DOHH2 (cell line): ENCODE measurements at regions not wholly inside any gene's neighbourhood (a gene's known extent, or its start where the extent isn't known, plus 50 kb on each side); places are given as distances from the start of the nearest gene placed in this dataset.

Source experiments
- H3F3A ChIP-seq: fragments of 200-600 bp; sonication (generic), shearing (Covaris generic); 2 replicates; pipeline ENCODE4 v1.6.0; 2016; ENCODE audit warnings: antibody characterized with exemption, mild to moderate bottlenecking; ENCODE audit not compliant: control insufficient read depth, insufficient read depth
- H3K27ac ChIP-seq: fragments of 200-600 bp; sonication (generic); 2 replicates; pipeline ENCODE4 v1.5.1; 2014; ENCODE audit warnings: low read depth, mild to moderate bottlenecking, low read length, moderate library complexity
- H3K27me3 ChIP-seq: fragments of 200-600 bp; sonication (generic); 2 replicates; pipeline ENCODE4 v1.6.1; 2014; ENCODE audit warnings: mild to moderate bottlenecking, low read length, mixed read lengths; ENCODE audit not compliant: control insufficient read depth
- H3K36me3 ChIP-seq: fragments of 200-600 bp; sonication (generic); 2 replicates; pipeline ENCODE4 v1.6.1; 2014; ENCODE audit warnings: mild to moderate bottlenecking, low read length, moderate library complexity, mixed read lengths; ENCODE audit not compliant: control insufficient read depth
- H3K4me1 ChIP-seq: fragments of 200-600 bp; sonication (generic); 2 replicates; pipeline ENCODE4 v1.6.1; 2014; ENCODE audit warnings: mild to moderate bottlenecking, low read length, mixed read lengths; ENCODE audit not compliant: control insufficient read depth
- H3K4me2 ChIP-seq: fragments of 200-600 bp; sonication (generic); 2 replicates; pipeline ENCODE4 v1.6.0; 2014; ENCODE audit warnings: mild to moderate bottlenecking, low read length, moderate library complexity
- H3K4me3 ChIP-seq: fragments of 200-600 bp; sonication (generic); 2 replicates; pipeline ENCODE4 v1.5.1; 2014; ENCODE audit warnings: mild to moderate bottlenecking, low read length, mixed read lengths
- H3K79me2 ChIP-seq: fragments of 200-600 bp; sonication (generic); 2 replicates; pipeline ENCODE4 v1.6.1; 2014; ENCODE audit warnings: mild to moderate bottlenecking, low read length, mixed read lengths; ENCODE audit not compliant: control insufficient read depth
- H3K9me2 ChIP-seq: fragments of 200-600 bp; sonication (generic); replicated peaks from 2 replicates; pipeline ENCODE4 v1.6.1; 2014; ENCODE audit warnings: mild to moderate bottlenecking, low read length, mixed read lengths; ENCODE audit not compliant: control insufficient read depth
- H3K9me3 ChIP-seq: fragments of 200-600 bp; sonication (generic); 2 replicates; pipeline ENCODE4 v1.6.1; 2014; ENCODE audit warnings: antibody characterized with exemption, low read length, mixed read lengths; ENCODE audit not compliant: control insufficient read depth, insufficient read depth
- H4K20me1 ChIP-seq: fragments of 200-600 bp; sonication (generic); 2 replicates; pipeline ENCODE4 v1.6.0; 2014; ENCODE audit warnings: low read depth, mild to moderate bottlenecking, antibody characterized with exemption, low read length, moderate library complexity; ENCODE audit not compliant: control insufficient read depth, insufficient read depth
- EZH2phosphoT487 ChIP-seq: fragments of 200-600 bp; sonication (generic); IDR thresholded peaks from 2 replicates; pipeline ENCODE4 v1.6.1; 2017; ENCODE audit warnings: borderline replicate concordance, mild to moderate bottlenecking, antibody characterized with exemption, low read length, moderate library complexity, mixed read lengths
- TF ChIP-seq, protein P1 (sequence below): fragments of 200-600 bp; sonication (generic); IDR thresholded peaks from one replicate; pipeline ENCODE4 v1.5.1; 2014; ENCODE audit warnings: antibody characterized with exemption, mild to moderate bottlenecking, low read depth, low read length; ENCODE audit not compliant: poor library complexity, severe bottlenecking

DNA sequence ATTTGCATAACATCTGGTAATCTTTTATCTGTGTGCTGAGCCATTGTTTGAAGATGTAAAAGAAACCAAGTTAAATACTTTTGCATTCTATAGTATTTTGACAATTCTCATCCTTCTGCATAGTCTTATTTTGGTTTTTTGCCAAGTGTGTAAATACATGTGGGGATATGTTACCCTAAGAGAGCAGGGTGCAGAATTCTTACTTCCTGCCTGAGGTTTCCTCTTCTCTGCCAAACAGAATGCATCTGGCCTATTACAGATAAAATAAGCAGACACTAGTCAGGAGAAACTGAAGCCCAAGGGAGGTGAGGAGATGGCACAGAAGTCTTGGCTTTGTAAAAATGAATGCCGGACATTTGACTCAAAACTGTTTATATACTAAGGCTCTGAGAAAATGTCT is 462.1 kb downstream of the TMEM38B start:
- Histone ChIP-seq H3F3A (no peaks in the 10 kb centered on the region), H4K20me1 (no peaks in the 10 kb centered on the region), H3K4me2 (no peak overlapping the region), H3K27ac (no peak overlapping the region), H3K79me2 (no peaks in the 10 kb centered on the region), H3K9me2 (no peaks in the 10 kb centered on the region), H3K4me1 (no peaks in the 10 kb centered on the region), H3K4me3 (no peak overlapping the region), H3K27me3 (0 out of 2 replicates have a peak, but pooled peaks cover 2% of the 10 kb centered on the region), H3K9me3 (no peaks in the 10 kb centered on the region), H3K36me3 (no peaks in the 10 kb centered on the region)
- TF ChIP-seq, protein P1, sequence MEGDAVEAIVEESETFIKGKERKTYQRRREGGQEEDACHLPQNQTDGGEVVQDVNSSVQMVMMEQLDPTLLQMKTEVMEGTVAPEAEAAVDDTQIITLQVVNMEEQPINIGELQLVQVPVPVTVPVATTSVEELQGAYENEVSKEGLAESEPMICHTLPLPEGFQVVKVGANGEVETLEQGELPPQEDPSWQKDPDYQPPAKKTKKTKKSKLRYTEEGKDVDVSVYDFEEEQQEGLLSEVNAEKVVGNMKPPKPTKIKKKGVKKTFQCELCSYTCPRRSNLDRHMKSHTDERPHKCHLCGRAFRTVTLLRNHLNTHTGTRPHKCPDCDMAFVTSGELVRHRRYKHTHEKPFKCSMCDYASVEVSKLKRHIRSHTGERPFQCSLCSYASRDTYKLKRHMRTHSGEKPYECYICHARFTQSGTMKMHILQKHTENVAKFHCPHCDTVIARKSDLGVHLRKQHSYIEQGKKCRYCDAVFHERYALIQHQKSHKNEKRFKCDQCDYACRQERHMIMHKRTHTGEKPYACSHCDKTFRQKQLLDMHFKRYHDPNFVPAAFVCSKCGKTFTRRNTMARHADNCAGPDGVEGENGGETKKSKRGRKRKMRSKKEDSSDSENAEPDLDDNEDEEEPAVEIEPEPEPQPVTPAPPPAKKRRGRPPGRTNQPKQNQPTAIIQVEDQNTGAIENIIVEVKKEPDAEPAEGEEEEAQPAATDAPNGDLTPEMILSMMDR, result no peak
- no peak for TF ChIP-seq EZH2phosphoT487

DNA sequence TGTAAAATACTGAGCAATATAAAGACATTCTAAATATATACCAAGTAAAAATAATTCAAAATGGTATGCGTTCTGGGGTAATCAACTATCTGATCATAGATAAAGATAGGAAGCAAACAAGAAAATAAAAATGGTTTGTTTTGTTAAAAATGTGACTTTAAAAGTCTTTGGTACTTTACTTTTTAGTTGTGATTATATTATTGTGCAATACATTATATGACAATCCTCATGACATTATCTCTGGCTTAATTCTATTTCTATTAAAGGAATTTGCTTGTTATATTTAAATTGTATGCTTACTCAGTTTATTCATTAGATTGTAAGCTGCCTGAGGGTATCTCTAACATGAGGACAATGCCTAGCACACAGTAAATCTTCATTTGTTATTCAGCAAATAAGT is 477.9 kb downstream of the TMEM38B start:
- Histone ChIP-seq H3K36me3 (no peaks in the 10 kb centered on the region), H3K79me2 (no peaks in the 10 kb centered on the region), H3F3A (no peaks in the 10 kb centered on the region), H3K9me2 (no peaks in the 10 kb centered on the region), H3K9me3 (no peaks in the 10 kb centered on the region), H3K4me1 (no peaks in the 10 kb centered on the region), H3K27me3 (no peaks in the 10 kb centered on the region), H4K20me1 (no peaks in the 10 kb centered on the region), H3K4me3 (no peak overlapping the region), H3K4me2 (no peak overlapping the region), H3K27ac (no peak overlapping the region)
- no peak for TF ChIP-seq EZH2phosphoT487
- TF ChIP-seq, protein P1, result no peak

DNA sequence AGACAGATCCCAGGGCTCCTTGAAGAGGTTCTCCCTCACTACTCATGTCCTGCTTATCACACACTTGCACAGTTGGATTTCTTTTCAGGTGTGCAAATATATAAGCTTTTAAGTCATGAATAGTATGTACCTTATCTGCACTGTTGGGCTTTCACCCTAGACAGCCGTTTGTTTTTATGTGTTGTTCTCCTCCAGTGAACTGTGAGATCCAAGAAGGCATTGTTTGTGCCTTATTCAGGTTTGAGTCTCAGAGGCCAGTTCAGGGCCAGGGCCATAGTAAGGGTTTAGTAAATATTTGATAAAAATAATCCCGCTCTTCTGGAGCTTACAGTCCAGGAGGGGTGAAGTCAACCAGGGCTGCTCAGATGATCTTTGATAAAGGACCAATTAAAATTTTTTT is 480.0 kb downstream of the TMEM38B start:
- Histone ChIP-seq H3K27me3 (no peaks in the 10 kb centered on the region), H3K9me3 (no peaks in the 10 kb centered on the region), H3K9me2 (no peaks in the 10 kb centered on the region), H3F3A (no peaks in the 10 kb centered on the region), H4K20me1 (no peaks in the 10 kb centered on the region), H3K27ac (no peak overlapping the region), H3K79me2 (no peaks in the 10 kb centered on the region), H3K4me3 (no peak overlapping the region), H3K4me2 (no peak overlapping the region), H3K36me3 (no peaks in the 10 kb centered on the region), H3K4me1 (no peaks in the 10 kb centered on the region)
- TF ChIP-seq, protein P1, result no peak
- no peak for TF ChIP-seq EZH2phosphoT487

DNA sequence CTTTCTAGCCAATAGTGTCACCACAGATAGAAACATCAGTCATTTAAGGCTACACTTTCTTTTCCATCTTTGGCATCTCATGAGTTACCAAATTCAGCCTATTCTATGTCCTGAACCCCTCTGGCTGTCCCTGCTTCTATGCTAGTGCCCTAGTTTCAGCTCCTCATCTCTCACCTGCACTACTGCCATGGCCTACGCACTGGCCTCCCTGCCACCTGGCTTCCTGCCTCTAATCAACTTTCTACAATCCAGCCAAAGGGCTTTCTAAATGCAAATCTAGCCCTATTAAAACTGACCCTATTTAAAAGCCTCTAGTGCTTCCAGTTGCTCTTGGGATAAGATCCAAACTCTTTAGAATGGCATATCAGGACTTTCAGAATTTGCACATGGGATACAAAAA is 482.9 kb downstream of the TMEM38B start:
- H3K27ac ChIP-seq, result no peak overlapping the region
- H4K20me1 ChIP-seq, result no peaks in the 10 kb centered on the region
- no peaks in the 10 kb centered on the region for H3K9me3 ChIP-seq
- H3K4me2 ChIP-seq, result no peak overlapping the region
- H3F3A ChIP-seq, result no peaks in the 10 kb centered on the region
- no peak overlapping the region for H3K4me3 ChIP-seq
- TF ChIP-seq EZH2phosphoT487, result no peak
- TF ChIP-seq, protein P1, result no peak
- H3K9me2 ChIP-seq, result no peaks in the 10 kb centered on the region
- no peaks in the 10 kb centered on the region for H3K79me2 ChIP-seq
- H3K4me1 ChIP-seq, result no peaks in the 10 kb centered on the region
- H3K27me3 ChIP-seq, result no peaks in the 10 kb centered on the region
- no peaks in the 10 kb centered on the region for H3K36me3 ChIP-seq
